ENCODE measurements at regions not wholly inside any gene's neighbourhood (a gene's known extent, or its start where the extent isn't known, plus 50 kb on each side); places are given as distances from the start of the nearest gene placed in this dataset.

DNA sequence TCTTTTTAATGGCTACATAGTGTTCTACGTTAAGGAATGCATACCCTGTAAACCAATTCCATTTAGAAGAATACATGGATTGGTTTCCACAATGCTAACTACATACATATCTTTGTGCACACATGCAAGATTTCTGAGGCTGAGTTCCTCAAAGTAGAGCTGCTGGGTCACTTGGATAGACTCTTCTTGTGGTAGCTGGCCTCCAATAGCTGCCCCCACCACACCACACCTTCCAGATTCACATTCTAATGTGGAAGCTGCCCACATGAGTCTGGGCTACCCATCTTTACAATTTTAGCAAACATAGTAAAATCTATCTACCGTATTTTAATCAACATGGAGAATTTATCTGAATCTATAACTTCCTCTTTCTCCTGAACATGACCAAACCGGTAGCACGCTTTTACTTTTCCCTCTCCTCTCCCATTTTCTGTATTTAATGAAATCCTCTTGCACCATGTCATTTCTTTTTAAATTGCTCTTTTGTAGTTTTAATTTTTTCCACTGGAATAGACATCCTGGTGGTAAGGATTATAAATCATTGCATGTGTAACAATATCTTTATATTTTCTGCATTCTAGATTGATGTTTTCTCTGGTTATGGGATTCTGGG, 74.7 kb upstream of the CITED2 start (continued):
- TF ChIP-seq ZHX1 (conservative IDR thresholded peaks at IDR 0.05; ENCODE audit: low read length) (no peak), ELK1 (CRISPR knock-in tag; IDR thresholded peaks at IDR 0.05) (no peak), ADNP (tag; IDR thresholded peaks at IDR 0.05) (peak; percentile 30; the same call in 1 of the 2 replicates), MAFF (IDR thresholded peaks at IDR 0.05; ENCODE audit: low read length) (peak; percentile 1; the same call in 1 of the 2 replicates), POLR3A (IDR thresholded peaks at IDR 0.05; ENCODE audit: borderline replicate concordance, extremely low read depth, insufficient read depth, insufficient read length) (no peak), ARID2 (IDR thresholded peaks at IDR 0.05) (no peak), RAD21 (CRISPR knock-in tag; conservative IDR thresholded peaks at IDR 0.05 in 1 of 2, IDR thresholded peaks at IDR 0.05 in 1 of 2) (0 out of 4 replicates have a peak, but pooled peaks of 1 of the 2 experiments have one; percentile 5), KLF1 (tag; IDR thresholded peaks at IDR 0.05) (no peak), CBFA2T3 (IDR thresholded peaks at IDR 0.05) (peak; percentile 41; the same call in 1 of the 2 replicates), XRCC5 (IDR thresholded peaks at IDR 0.05; ENCODE audit: low read depth, low read length) (no peak), CBX5 (IDR thresholded peaks at IDR 0.05; ENCODE audit: borderline replicate concordance, low read depth) (no peak), TEAD4 (IDR thresholded peaks at IDR 0.05; ENCODE audit: low read length) (0 out of 2 replicates have a peak, but pooled peaks have one; percentile 31), TEAD4 (CRISPR knock-in tag; IDR thresholded peaks at IDR 0.05; ENCODE audit: borderline replicate concordance) (no peak), TEAD2 (tag; IDR thresholded peaks at IDR 0.05) (peak; percentile 66; the same call in 1 of the 2 replicates), CTBP1 (IDR thresholded peaks at IDR 0.05; ENCODE audit: borderline replicate concordance) (no peak), ZNF316 (IDR thresholded peaks at IDR 0.05) (no peak), ZNF695 (CRISPR knock-in tag; IDR thresholded peaks at IDR 0.05) (no peak)
- TF ChIP-seq, protein P1, sequence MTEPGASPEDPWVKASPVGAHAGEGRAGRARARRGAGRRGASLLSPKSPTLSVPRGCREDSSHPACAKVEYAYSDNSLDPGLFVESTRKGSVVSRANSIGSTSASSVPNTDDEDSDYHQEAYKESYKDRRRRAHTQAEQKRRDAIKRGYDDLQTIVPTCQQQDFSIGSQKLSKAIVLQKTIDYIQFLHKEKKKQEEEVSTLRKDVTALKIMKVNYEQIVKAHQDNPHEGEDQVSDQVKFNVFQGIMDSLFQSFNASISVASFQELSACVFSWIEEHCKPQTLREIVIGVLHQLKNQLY (CRISPR knock-in tag; conservative IDR thresholded peaks at IDR 0.05), result no peak
- TF ChIP-seq, protein P2, sequence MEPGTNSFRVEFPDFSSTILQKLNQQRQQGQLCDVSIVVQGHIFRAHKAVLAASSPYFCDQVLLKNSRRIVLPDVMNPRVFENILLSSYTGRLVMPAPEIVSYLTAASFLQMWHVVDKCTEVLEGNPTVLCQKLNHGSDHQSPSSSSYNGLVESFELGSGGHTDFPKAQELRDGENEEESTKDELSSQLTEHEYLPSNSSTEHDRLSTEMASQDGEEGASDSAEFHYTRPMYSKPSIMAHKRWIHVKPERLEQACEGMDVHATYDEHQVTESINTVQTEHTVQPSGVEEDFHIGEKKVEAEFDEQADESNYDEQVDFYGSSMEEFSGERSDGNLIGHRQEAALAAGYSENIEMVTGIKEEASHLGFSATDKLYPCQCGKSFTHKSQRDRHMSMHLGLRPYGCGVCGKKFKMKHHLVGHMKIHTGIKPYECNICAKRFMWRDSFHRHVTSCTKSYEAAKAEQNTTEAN (CRISPR knock-in tag; IDR thresholded peaks at IDR 0.05), result no peak
- TF ChIP-seq, protein P3, sequence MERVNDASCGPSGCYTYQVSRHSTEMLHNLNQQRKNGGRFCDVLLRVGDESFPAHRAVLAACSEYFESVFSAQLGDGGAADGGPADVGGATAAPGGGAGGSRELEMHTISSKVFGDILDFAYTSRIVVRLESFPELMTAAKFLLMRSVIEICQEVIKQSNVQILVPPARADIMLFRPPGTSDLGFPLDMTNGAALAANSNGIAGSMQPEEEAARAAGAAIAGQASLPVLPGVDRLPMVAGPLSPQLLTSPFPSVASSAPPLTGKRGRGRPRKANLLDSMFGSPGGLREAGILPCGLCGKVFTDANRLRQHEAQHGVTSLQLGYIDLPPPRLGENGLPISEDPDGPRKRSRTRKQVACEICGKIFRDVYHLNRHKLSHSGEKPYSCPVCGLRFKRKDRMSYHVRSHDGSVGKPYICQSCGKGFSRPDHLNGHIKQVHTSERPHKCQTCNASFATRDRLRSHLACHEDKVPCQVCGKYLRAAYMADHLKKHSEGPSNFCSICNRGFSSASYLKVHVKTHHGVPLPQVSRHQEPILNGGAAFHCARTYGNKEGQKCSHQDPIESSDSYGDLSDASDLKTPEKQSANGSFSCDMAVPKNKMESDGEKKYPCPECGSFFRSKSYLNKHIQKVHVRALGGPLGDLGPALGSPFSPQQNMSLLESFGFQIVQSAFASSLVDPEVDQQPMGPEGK (CRISPR knock-in tag; IDR thresholded peaks at IDR 0.05; ENCODE audit: borderline replicate concordance), result no peak

Measured in K562 (cell line).